ENCODE measurements at regions not wholly inside any gene's neighbourhood (a gene's known extent, or its start where the extent isn't known, plus 50 kb on each side); places are given as distances from the start of the nearest gene placed in this dataset.

DNA sequence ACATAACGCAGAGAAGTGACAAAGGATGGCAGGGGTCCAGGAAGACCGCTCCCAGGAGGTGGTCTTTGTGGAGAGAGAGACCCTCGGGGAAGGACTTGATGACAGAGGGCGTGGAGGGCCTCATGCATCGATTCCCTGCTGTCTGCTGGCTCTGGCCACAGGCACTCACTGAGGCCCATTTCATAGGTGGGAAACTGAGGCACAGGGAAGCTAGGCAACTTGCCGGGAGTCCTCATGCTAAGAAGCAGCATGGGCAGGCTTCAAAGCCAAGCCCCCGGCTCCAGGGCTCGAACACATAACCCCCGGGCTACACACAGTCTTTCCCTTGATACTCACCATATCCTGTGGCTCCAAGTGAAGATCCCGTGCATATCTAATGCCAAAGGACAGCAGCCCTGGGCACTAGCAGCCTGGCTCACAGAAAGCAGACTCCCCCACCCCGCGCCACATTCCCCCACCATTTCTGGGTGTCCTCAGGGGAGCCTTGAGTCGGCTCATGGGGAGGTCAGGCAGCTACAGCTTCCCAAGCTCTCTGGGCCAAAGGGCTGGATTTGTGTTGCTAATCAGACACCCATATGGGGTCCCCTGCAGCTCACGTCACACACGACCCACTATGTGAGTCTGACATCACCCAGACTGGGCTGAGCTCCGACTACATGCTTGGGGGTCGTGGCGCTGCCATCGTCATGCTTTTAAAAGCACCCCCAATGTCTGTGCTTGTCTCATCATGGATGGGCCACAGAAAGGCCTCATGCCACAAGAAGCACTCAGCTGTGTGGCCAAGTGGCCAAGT is 130.9 kb upstream of the PMEPA1 start:
- H3K27ac ChIP-seq = no peak overlapping the region
- POLR2A ChIA-PET (ENCODE audit: low non-redundant PET) = no interaction called here
- TF ChIP-seq CTCF (conservative IDR thresholded peaks at IDR 0.05; ENCODE audit: low read depth) = no peak
- CTCF ChIA-PET = no interaction called here
- DNase-seq (ENCODE audit: low spot score) = no peak

DNA sequence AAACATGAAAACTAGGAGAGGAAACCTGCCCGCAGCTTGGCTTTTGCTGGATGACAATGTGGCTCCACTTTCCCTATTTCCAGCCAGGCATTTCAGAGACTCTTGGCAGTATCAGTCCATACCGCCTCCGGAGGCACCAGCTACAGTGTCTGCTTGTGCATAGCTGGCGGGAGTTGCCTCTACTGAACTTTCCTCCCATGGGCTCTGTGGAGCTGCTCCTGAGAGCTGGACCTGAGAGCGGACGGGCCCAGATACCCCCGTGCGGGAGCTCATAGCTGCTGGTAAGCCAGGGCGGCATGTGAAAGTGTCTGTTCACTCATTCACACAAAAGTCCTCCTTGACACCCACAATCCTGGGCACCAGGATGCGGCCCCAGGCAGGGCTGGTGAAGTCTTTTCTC is 130.3 kb upstream of the PMEPA1 start:
- ChIA-PET CTCF (no interaction called here), POLR2A (ENCODE audit: low non-redundant PET) (no interaction called here)
- no peak for TF ChIP-seq CTCF (conservative IDR thresholded peaks at IDR 0.05; ENCODE audit: low read depth)
- H3K27ac ChIP-seq = no peak overlapping the region
- DNase-seq (ENCODE audit: low spot score) = no peak

DNA sequence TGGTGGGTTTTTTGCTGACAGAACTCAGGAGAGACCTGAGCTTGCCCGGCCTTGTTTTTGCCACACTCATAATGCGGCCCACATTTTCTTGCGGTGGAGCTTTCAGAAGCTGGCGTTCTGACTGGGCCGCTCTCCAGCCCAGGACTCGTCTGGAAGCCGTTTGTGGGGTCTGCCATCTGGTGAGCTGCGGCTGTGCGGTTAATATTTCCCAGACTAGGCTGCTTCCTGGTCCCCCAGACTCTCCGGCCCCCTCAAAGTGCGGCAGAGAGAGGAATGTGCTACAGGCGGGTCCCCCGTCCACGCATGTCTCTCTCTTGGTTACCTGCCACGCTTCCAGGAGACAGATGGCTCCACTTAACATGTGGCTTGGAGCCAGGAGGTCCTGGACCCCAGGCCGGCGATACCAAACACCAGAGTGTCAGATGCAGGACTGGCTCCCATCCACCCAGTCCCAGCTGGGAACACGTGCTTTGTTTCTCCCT is 128.9 kb upstream of the PMEPA1 start:
- TF ChIP-seq CTCF (conservative IDR thresholded peaks at IDR 0.05; ENCODE audit: low read depth) = no peak
- no peak for DNase-seq (ENCODE audit: low spot score)
- CTCF ChIA-PET = interaction anchor here (1.1 kb wide), 1 partner anchor 128 kb away, joined by 3 read pairs; no protein-coding TSS in a partner anchor
- H3K27ac ChIP-seq = no peak overlapping the region
- POLR2A ChIA-PET (ENCODE audit: low non-redundant PET) = no interaction called here

GRCh38 chr20:57837208-57838035 is 127.6 kb upstream of the PMEPA1 start:
- ChIA-PET POLR2A (ENCODE audit: low non-redundant PET) (no interaction called here), CTCF (no interaction called here)
- no peak for TF ChIP-seq CTCF (conservative IDR thresholded peaks at IDR 0.05; ENCODE audit: low read depth)
- DNase-seq (ENCODE audit: low spot score) = no peak
- H3K27ac ChIP-seq = no peak overlapping the region

GRCh38 chr20:57835588-57836455 is 126.0 kb upstream of the PMEPA1 start:
- no peak for DNase-seq (ENCODE audit: low spot score)
- CTCF ChIA-PET = interaction anchor here (0.6 to 1.0 kb wide), 2 partner anchors 71 to 344 kb away, joined by 3 to 7 read pairs; no protein-coding TSS in a partner anchor
- TF ChIP-seq CTCF (conservative IDR thresholded peaks at IDR 0.05; ENCODE audit: low read depth) = no peak
- H3K27ac ChIP-seq = no peak overlapping the region
- POLR2A ChIA-PET (ENCODE audit: low non-redundant PET) = no interaction called here

GRCh38 chr20:57835074-57835452 is 125.2 kb upstream of the PMEPA1 start:
- TF ChIP-seq CTCF (conservative IDR thresholded peaks at IDR 0.05; ENCODE audit: low read depth) = no peak
- no peak overlapping the region for H3K27ac ChIP-seq
- ChIA-PET POLR2A (ENCODE audit: low non-redundant PET) (no interaction called here), CTCF (interaction anchor here (1.0 kb wide), 1 partner anchor 345 kb away, joined by 3 read pairs; no protein-coding TSS in a partner anchor)
- no peak for DNase-seq (ENCODE audit: low spot score)

Data from RWPE1 (cell line).